T-helper 2 cell treated with Interferon-gamma antibody and Interleukin-4, amounts not matched to agents 5 μg/mL and 100 μg/mL, for 36 hours (primary cell): ENCODE measurements at regions not wholly inside any gene's neighbourhood (a gene's known extent, or its start where the extent isn't known, plus 50 kb on each side); places are given as distances from the start of the nearest gene placed in this dataset.
"Not testable (repeated sequence)": the region's sequence is repeated elsewhere in the genome, so short reads cannot be mapped to it uniquely, and the experiment has no call there.

ENCODE experiments used
- DNase-seq: peaks from one replicate; pipeline ENCODE4 v3.0.0; 2021; ENCODE audit warnings: low spot score
- H3K27ac Mint-ChIP-seq: one replicate; pipeline ENCODE4 v1.8.0; 2021; ENCODE audit warnings: mild to moderate bottlenecking, mixed read lengths
- H3K27me3 Mint-ChIP-seq: one replicate; pipeline ENCODE4 v1.8.0; 2021; ENCODE audit warnings: low read depth, mixed read lengths
- H3K36me3 Mint-ChIP-seq: one replicate; pipeline ENCODE4 v1.8.0; 2021; ENCODE audit warnings: low read depth, mixed read lengths
- H3K4me1 Mint-ChIP-seq: one replicate; pipeline ENCODE4 v1.8.0; 2021; ENCODE audit warnings: low read depth, mixed read lengths
- H3K4me3 Mint-ChIP-seq: one replicate; pipeline ENCODE4 v1.8.0; 2022; ENCODE audit warnings: mild to moderate bottlenecking, moderate library complexity, mixed read lengths
- H3K9me3 Mint-ChIP-seq: one replicate; pipeline ENCODE4 v1.8.0; 2021; ENCODE audit warnings: mixed read lengths

- Mint-ChIP-seq H3K36me3 (no peaks in the 10 kb centered on the region), H3K9me3 (peaks cover 32% of the 10 kb centered on the region), H3K27me3 (no peaks in the 10 kb centered on the region), H3K27ac (no peak overlapping the region), H3K4me1 (no peaks in the 10 kb centered on the region), H3K4me3 (no peak overlapping the region)
- no peak for DNase-seq
Observed at GRCh38 chr3:6018456-6018855, 830.9 kb downstream of the EDEM1 start.

- Mint-ChIP-seq H3K4me1 (no peaks in the 10 kb centered on the region), H3K27ac (no peak overlapping the region), H3K27me3 (no peaks in the 10 kb centered on the region), H3K4me3 (no peak overlapping the region), H3K9me3 (peaks cover 49% of the 10 kb centered on the region), H3K36me3 (no peaks in the 10 kb centered on the region)
- DNase-seq: no peak
Observed at GRCh38 chr3:6022621-6023020, 835.1 kb downstream of the EDEM1 start.

GRCh38 chr3:6025032-6025431, 835.9 kb upstream of the GRM7 start:
- H3K27ac Mint-ChIP-seq: no peak overlapping the region
- no peaks in the 10 kb centered on the region for H3K36me3 Mint-ChIP-seq
- no peak overlapping the region for H3K4me3 Mint-ChIP-seq
- no peak for DNase-seq
- no peaks in the 10 kb centered on the region for H3K4me1 Mint-ChIP-seq
- H3K9me3 Mint-ChIP-seq: peaks cover 58% of the 10 kb centered on the region
- H3K27me3 Mint-ChIP-seq: no peaks in the 10 kb centered on the region

GRCh38 chr3:6030648-6031047, 830.3 kb upstream of the GRM7 start:
- H3K27me3 Mint-ChIP-seq, DNase-seq, H3K4me1 Mint-ChIP-seq, H3K4me3 Mint-ChIP-seq, H3K36me3 Mint-ChIP-seq, H3K27ac Mint-ChIP-seq: not testable (repeated sequence)
- peaks cover 50% of the 10 kb centered on the region for H3K9me3 Mint-ChIP-seq

- Mint-ChIP-seq H3K36me3 (no peaks in the 10 kb centered on the region), H3K4me1 (no peaks in the 10 kb centered on the region), H3K4me3 (no peak overlapping the region), H3K27me3 (no peaks in the 10 kb centered on the region), H3K27ac (no peak overlapping the region), H3K9me3 (peaks cover 40% of the 10 kb centered on the region)
- no peak for DNase-seq
Observed at GRCh38 chr3:6035626-6036025, 825.3 kb upstream of the GRM7 start.

- Mint-ChIP-seq H3K27ac (no peak overlapping the region), H3K4me1 (no peaks in the 10 kb centered on the region), H3K9me3 (peaks cover 36% of the 10 kb centered on the region), H3K27me3 (no peaks in the 10 kb centered on the region), H3K36me3 (no peaks in the 10 kb centered on the region), H3K4me3 (no peak overlapping the region)
- no peak for DNase-seq
Observed at GRCh38 chr3:6039971-6040370, 820.9 kb upstream of the GRM7 start.

- Mint-ChIP-seq H3K27me3 (no peaks in the 10 kb centered on the region), H3K4me3 (no peak overlapping the region), H3K4me1 (no peaks in the 10 kb centered on the region), H3K9me3 (peaks cover 40% of the 10 kb centered on the region), H3K36me3 (no peaks in the 10 kb centered on the region), H3K27ac (no peak overlapping the region)
- DNase-seq: no peak
Observed at GRCh38 chr3:6041894-6042293, 819.0 kb upstream of the GRM7 start.

GRCh38 chr3:6047016-6047415, 813.9 kb upstream of the GRM7 start:
- Mint-ChIP-seq H3K27ac (no peak overlapping the region), H3K4me3 (no peak overlapping the region)

GRCh38 chr3:6060251-6060650, 800.7 kb upstream of the GRM7 start:
- Mint-ChIP-seq H3K4me3 (no peak overlapping the region), H3K9me3 (no peaks in the 10 kb centered on the region), H3K27ac (no peak overlapping the region), H3K36me3 (no peaks in the 10 kb centered on the region), H3K4me1 (no peaks in the 10 kb centered on the region), H3K27me3 (no peaks in the 10 kb centered on the region)
- no peak for DNase-seq

More at GRCh38 chr3:6047016-6047415, 813.9 kb upstream of the GRM7 start:
- H3K27me3 Mint-ChIP-seq: no peaks in the 10 kb centered on the region
- no peaks in the 10 kb centered on the region for H3K4me1 Mint-ChIP-seq
- DNase-seq: no peak
- no peaks in the 10 kb centered on the region for H3K36me3 Mint-ChIP-seq
- peaks cover 61% of the 10 kb centered on the region for H3K9me3 Mint-ChIP-seq

- Mint-ChIP-seq H3K36me3 (no peaks in the 10 kb centered on the region), H3K27ac (no peak overlapping the region), H3K9me3 (no peaks in the 10 kb centered on the region), H3K4me1 (no peaks in the 10 kb centered on the region), H3K4me3 (no peak overlapping the region), H3K27me3 (no peaks in the 10 kb centered on the region)
- no peak for DNase-seq
Observed at GRCh38 chr3:6062261-6063187, 798.4 kb upstream of the GRM7 start.

GRCh38 chr3:6066397-6066796, 794.5 kb upstream of the GRM7 start:
- H3K36me3 Mint-ChIP-seq: no peaks in the 10 kb centered on the region

GRCh38 chr3:6066868-6067578, 793.9 kb upstream of the GRM7 start:
- H3K4me3 Mint-ChIP-seq, H3K27me3 Mint-ChIP-seq, H3K36me3 Mint-ChIP-seq, H3K9me3 Mint-ChIP-seq, H3K4me1 Mint-ChIP-seq, H3K27ac Mint-ChIP-seq, DNase-seq: not testable (repeated sequence)

More at GRCh38 chr3:6066397-6066796, 794.5 kb upstream of the GRM7 start:
- DNase-seq: no peak
- Mint-ChIP-seq H3K9me3 (no peaks in the 10 kb centered on the region), H3K27me3 (no peaks in the 10 kb centered on the region), H3K27ac (no peak overlapping the region), H3K4me1 (no peaks in the 10 kb centered on the region), H3K4me3 (no peak overlapping the region)

GRCh38 chr3:6074952-6075351, 786.0 kb upstream of the GRM7 start:
- Mint-ChIP-seq H3K27ac (no peak overlapping the region), H3K9me3 (peaks cover 30% of the 10 kb centered on the region), H3K4me3 (no peak overlapping the region), H3K27me3 (no peaks in the 10 kb centered on the region), H3K4me1 (no peaks in the 10 kb centered on the region), H3K36me3 (no peaks in the 10 kb centered on the region)
- no peak for DNase-seq

- DNase-seq: no peak
- H3K27ac Mint-ChIP-seq: no peak overlapping the region
- H3K36me3 Mint-ChIP-seq: no peaks in the 10 kb centered on the region
- peaks cover 34% of the 10 kb centered on the region for H3K9me3 Mint-ChIP-seq
- no peaks in the 10 kb centered on the region for H3K27me3 Mint-ChIP-seq
- no peaks in the 10 kb centered on the region for H3K4me1 Mint-ChIP-seq
- no peak overlapping the region for H3K4me3 Mint-ChIP-seq
Observed at GRCh38 chr3:6078436-6078835, 782.5 kb upstream of the GRM7 start.
